NCI-H345 treated with DMSO at 0.1 percent for 48 hours (cell line): ENCODE measurements at regions not wholly inside any gene's neighbourhood (a gene's known extent, or its start where the extent isn't known, plus 50 kb on each side); places are given as distances from the start of the nearest gene placed in this dataset.

Source experiments
- DNase-seq: peaks from one replicate; lab custom pipeline; 2025; ENCODE audit not compliant: unreplicated experiment; lab: John Stamatoyannopoulos, UW

DNA sequence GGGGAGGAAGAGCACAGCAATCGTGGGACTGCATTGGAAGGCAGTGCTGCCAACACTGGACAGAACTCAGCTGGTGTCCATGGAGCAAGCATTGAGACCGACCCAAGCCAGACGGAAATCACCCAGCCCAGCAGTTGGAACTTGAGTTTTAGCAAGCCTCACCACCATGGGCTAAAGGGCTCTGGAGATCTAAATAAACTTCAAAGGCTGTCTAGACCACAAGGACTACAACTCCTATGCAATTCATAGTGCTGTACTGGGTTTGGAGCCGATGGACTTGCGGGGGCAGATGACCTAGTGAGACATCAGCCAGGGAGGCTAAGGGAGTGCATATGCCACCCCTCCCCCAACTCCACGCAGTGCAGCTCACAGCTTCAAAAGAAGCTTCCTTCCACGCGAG, 243.6 kb upstream of the SLC39A10 start:
- DNase-seq, result no peak

DNA sequence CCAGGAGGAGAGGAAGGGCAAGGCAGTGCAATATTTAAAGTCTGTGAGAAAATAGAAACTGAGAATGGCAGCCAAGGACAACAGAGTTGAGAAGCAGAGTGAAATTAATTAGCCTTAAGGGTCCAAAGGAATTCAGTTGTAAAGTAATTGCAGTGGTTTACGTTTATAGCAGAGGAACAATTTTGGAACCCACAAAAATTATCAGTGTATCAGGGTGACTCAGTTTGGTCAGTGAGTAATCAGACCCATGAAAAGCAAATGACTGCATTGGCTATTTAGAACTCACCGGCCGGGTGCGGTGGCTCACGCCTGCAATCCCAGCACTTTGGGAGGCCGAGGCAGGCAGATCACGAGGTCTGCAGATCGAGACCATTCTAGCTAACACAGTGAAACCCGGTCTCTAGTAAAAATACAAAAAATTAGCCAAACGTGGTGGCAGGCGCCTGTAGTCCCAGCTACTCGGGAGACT, 245.8 kb upstream of the SLC39A10 start:
- no peak for DNase-seq

- no peak for DNase-seq
Observed at GRCh38 chr2:195410074-195410671, 246.9 kb upstream of the SLC39A10 start.

DNA sequence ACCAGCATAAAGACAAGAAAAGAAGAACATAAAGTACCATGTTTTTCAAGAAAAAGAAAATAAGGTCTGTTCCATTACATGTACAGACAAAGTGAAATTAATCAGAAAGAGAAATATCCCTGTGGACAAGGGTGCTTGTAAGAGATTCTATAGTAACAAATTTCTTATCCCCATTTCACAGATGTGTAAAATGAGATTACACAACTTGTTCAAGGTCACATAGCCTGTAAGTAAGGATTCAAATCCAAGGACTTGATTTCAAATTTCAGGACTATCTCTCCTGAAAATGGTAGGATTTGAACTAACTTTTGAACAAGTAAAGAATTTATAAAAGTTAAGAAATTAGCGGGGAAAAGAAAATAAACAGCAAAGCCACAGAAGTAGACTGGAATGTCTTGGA, 248.2 kb upstream of the SLC39A10 start:
- DNase-seq, result no peak

DNA sequence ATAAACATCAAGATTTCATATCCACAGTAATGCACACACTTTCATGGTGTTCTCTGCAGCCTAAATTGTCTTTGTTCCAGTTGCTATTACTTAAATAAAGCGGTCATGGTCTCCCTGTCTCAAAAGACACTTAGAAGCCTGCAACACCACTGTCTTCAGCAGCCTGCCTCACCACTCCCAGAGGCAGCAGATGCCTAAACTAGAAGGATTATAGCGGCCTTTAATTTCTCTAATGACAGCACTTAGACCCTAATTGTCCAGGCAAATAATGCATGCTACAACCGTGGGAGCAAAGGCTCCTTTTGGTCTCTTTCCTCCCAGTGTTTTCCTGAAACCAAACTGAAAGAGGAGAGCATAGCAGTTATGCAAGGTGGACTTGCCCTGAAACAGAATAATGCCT, 248.8 kb upstream of the SLC39A10 start:
- DNase-seq, result no peak

DNA sequence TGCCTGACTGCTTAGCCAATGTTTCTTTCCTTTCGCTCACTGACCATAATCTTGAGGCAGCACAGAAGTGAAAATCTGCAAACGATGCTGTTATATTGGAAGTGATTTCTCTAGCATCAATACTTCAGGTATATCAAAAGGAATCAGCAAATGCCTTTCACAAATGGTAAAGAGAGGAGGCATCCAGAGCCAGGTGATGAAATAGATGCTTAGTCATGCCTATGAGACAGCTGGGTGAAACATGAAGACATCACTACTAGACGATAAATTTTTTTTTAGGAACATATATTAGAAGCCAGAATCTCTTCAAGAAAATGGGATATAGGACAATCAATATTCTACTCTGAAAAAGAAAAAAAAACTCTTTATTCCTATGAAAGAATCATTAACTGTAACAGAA, 249.2 kb upstream of the SLC39A10 start:
- DNase-seq, result no peak

DNA sequence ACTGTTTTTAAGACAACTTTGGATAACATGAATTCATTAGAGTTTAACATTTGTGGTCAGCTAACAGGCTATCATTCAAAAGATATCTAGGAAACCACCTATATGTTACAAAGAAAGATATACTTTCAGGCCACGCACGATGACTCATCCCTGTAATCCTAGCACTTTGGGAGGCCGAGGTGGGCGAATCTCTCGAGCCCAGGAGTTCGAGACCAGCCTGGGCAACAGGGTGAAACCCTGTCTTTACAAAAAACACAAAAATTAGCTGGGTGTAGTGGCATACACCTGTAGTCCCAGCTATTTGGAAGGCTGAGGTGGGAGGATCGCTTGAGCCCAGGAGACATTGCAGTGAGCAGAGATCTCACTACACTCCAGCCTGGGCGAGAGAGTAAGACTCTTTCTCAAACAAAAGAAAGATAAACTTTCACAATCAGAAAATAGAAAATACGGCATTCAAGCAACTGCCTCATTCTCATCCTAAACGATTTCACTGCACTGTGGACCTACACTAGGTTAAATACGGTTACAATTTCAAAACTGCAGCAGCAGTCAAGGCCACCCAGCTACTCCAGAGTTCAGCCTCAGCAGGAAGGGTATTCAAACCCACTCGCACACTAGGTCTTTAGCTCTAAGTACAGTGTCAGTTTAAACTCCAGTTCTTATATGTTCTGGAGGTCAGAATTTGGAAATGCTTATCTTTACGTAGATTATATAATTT, 250.0 kb upstream of the SLC39A10 start:
- no peak for DNase-seq

DNA sequence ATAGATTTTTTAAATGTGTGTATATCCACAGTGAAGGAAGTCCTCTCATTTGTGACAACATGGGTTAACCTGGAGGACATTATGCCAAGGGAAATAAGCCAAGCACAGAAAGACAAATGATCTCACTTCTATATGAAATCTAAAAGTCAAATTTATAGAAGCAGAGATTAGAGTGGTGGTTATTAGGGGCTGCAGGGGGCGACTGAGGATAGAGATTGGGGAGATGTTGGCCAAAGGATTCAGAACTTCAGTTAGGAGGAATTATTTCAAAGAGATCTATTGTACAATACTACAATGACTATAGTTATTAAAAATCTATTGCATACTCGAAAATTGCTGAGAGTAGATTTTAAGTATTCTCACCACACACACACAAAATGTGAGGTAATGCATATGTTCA, 252.4 kb upstream of the SLC39A10 start:
- DNase-seq, result no peak

- DNase-seq, result no peak
Observed at GRCh38 chr2:195396479-195396878, 260.5 kb upstream of the SLC39A10 start.

GRCh38 chr2:195395362-195395761, 261.7 kb upstream of the SLC39A10 start:
- no peak for DNase-seq

GRCh38 chr2:195392446-195393336, 264.3 kb upstream of the SLC39A10 start:
- no peak for DNase-seq

GRCh38 chr2:195390686-195391321, 266.2 kb upstream of the SLC39A10 start:
- no peak for DNase-seq

- DNase-seq, result no peak
Observed at GRCh38 chr2:195388028-195388427, 269.0 kb upstream of the SLC39A10 start.

DNA sequence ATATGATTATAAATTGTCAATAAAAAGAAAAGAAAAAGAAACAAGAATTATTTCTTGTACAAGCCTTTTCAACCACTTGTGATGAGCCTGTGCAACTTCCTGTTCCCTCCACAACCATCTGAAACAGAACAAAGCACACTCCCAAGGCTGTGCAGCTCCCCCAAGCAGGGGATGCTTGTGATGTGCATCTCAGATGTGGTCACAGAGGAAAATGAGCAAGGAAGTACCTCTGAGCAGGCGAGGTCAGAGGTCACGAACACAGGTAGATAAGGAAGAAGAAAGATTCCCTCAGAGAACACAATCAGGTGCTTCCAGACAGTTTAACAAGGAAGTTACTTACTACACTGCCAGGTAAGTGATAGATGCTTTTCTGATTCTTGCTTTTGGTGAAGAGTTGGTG, 274.8 kb upstream of the SLC39A10 start:
- no peak for DNase-seq

DNA sequence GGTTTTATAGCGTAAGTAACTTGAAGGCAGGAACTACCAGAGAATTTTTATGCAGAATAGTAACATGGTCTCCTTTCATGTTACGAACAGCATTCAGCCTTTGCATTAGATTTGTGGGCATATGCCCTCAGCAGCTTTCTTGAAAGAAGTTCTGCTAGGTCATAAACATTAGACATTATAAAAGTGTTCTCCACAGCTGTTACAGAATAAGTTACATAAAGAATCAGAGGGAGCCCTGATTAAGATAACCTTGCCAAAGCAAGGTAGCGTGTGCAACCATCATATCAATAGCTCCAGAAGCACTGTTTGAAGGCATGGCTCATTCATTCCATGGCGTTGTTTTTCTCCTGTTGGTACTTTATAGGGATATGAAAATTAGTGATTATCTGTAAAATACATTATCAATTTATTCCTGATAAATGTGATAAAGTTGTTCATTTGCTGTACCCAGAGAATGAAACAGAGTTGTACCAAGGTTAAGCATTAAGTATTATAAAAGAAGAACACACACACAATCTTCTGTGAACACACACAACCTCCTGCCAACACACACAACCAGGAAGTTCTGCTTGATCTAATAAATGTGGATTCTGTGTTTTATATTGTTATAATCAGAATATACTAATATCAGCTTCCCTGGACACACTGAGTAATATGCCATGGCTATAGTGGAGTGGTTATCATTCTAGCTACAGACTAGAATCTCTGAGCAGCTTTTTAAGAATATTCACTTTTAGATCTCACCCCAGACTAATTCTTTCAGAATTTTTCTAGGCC, 286.7 kb upstream of the SLC39A10 start:
- no peak for DNase-seq

GRCh38 chr2:195369218-195369587, 287.8 kb upstream of the SLC39A10 start:
- DNase-seq, result no peak

DNA sequence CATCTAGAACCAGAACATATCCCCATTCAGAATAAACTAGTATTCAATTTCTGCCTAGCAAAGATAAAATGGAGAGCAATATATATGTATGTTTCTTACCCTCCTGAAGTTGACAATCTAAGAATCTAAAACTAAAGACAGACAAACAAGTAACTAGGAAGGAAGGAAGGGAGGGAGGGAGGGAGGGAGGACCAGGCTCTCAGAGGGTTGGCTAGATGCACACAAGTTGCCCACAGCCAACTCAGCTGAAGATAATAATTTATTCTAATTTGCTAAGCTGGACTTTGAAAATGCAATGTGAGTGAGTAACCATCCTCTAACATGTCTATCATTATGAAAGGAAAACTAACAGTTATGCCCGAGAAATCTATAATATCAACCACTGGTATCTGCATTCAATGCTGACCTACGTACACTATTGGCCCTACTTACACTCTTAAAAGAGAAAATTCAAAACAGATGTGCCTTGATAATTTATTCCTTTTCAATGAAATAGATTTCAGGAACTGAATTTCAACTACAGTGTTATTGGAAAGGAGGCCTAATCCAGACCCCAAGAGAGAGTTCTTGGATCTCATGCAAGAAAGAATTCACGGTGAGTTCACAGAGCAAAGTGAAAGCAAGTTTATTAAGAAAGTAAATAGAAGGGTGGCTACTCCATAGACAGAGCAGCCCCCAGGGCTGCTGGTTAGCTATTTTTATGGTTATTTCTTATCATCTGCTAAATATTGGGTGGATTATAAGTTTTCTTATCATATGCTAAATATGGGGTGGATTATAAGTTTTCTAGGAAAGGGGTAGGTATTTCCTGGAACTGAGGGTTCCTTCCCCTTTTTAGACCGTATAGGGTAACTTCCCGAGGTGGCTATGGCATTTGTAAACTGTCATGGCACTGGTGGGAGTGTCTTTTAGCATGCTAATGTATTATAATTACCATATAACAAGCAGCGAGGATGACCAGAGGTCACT, 288.5 kb upstream of the SLC39A10 start:
- no peak for DNase-seq

DNA sequence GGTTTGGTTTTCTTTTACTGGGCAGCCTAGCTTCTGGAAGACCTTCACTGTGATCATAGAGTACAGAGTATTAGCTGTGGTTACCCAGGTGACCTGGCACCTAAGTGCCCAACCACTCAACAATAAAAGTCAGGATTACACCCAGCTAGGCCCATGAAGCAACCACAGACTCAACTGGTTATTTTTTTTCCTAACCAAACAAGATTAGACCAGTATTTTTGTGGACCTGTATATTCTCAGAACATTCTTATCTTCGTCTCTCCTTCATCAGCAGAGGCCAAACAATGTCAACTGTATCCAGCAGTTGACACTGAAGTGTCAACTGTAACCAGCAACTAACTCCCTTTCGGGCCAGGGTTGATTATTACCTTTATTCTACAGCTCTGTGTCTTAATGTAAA, 289.2 kb upstream of the SLC39A10 start:
- no peak for DNase-seq
